Esophagus squamous epithelium (tissue), 4 donors: ENCODE measurements at regions not wholly inside any gene's neighbourhood (a gene's known extent, or its start where the extent isn't known, plus 50 kb on each side); places are given as distances from the start of the nearest gene placed in this dataset.

Source experiments
- CTCF ChIP-seq, 6 experiments: fragments of 450-650 bp in 4 of 6; fragments of 200-600 bp in 2 of 6; sonication (generic) in 2 of 6; IDR thresholded peaks; one replicate each; pipeline ENCODE4 v1.5.1; 2016 to 2019; ENCODE audit warnings: antibody characterized with exemption in 6 of 6, mild to moderate bottlenecking in 4 of 6, moderate library complexity in 4 of 6
- POLR2A ChIP-seq, 4 donors: fragments of 450-650 bp; IDR thresholded peaks; one replicate each; pipeline ENCODE4 v1.6.1; 2017; ENCODE audit warnings: antibody characterized with exemption in 4 of 4, mild to moderate bottlenecking in 4 of 4, moderate library complexity in 3 of 4

GRCh38 chr11:109877043-109877442, 216.1 kb upstream of the ZC3H12C start:
- no peak for TF ChIP-seq CTCF (IDR thresholded peaks at IDR 0.05)
- TF ChIP-seq POLR2A (IDR thresholded peaks at IDR 0.05): no peak
